CD4-positive, alpha-beta memory T cell (primary cell): ENCODE measurements at regions not wholly inside any gene's neighbourhood (a gene's known extent, or its start where the extent isn't known, plus 50 kb on each side); places are given as distances from the start of the nearest gene placed in this dataset.

Experiments used
- CTCF ChIA-PET: fragments of 350-600 bp; sonication (Branson Sonifier 250); formaldehyde crosslinking; loops from one replicate; lab custom pipeline; 2021; ENCODE audit warnings: inconsistent platforms; ENCODE audit not compliant: partially characterized antibody; lab: Charles Lee
- POLR2A ChIA-PET: fragments of 350-600 bp; sonication (Branson Sonifier 250); formaldehyde crosslinking; loops from one replicate; lab custom pipeline; 2021; ENCODE audit not compliant: partially characterized antibody; lab: Charles Lee
- DNase-seq, 5 donors: peaks; one replicate each; pipeline versions ENCODE4 v3.0.0 to v3.0.0-alpha.2; 2020 to 2022; ENCODE audit warnings: mixed read lengths in 1 of 5
- H3K27ac ChIP-seq: one replicate; pipeline ENCODE4 v1.7.0; 2013; ENCODE audit warnings: low read depth, low read length
- H3K27me3 ChIP-seq: 2 replicates; pipeline ENCODE4 v1.7.0; 2013; ENCODE audit warnings: mild to moderate bottlenecking, low read length, moderate library complexity; ENCODE audit not compliant: insufficient read depth
- H3K36me3 ChIP-seq: 2 replicates; pipeline ENCODE4 v1.7.0; 2013; ENCODE audit warnings: mild to moderate bottlenecking, low read length, moderate library complexity; ENCODE audit not compliant: insufficient read depth
- H3K4me1 ChIP-seq: 2 replicates; pipeline ENCODE4 v1.7.0; 2013; ENCODE audit warnings: mild to moderate bottlenecking, low read length, moderate library complexity; ENCODE audit not compliant: insufficient read depth
- H3K4me3 ChIP-seq, 2 donors: one replicate each; pipeline ENCODE4 v1.7.0; 2013; ENCODE audit warnings: low read length in 2 of 2, mild to moderate bottlenecking in 1 of 2
- H3K9me3 ChIP-seq, 2 donors: one replicate each; pipeline ENCODE4 v1.7.0; 2013; ENCODE audit warnings: low read length in 2 of 2, control low read depth in 1 of 2; ENCODE audit not compliant: control insufficient read depth in 1 of 2
- H3K27ac Mint-ChIP-seq, 7 donors: one replicate each; pipeline ENCODE4 v1.8.0; 2020 to 2021; ENCODE audit warnings: mixed read lengths in 7 of 7, mild to moderate bottlenecking in 6 of 7, inconsistent platforms in 3 of 7, moderate library complexity in 3 of 7
- H3K27me3 Mint-ChIP-seq, 2 donors: one replicate each; pipeline ENCODE4 v1.8.0; 2020 to 2021; ENCODE audit warnings: mixed read lengths in 2 of 2
- H3K36me3 Mint-ChIP-seq, 2 donors: one replicate each; pipeline ENCODE4 v1.8.0; 2020 to 2021; ENCODE audit warnings: mixed read lengths in 2 of 2, inconsistent platforms in 1 of 2, mild to moderate bottlenecking in 1 of 2
- H3K4me1 Mint-ChIP-seq, 4 donors: one replicate each; pipeline ENCODE4 v1.8.0; 2020 to 2021; ENCODE audit warnings: mixed read lengths in 4 of 4, mild to moderate bottlenecking in 1 of 4
- H3K4me3 Mint-ChIP-seq, 8 donors: one replicate each; pipeline ENCODE4 v1.8.0; 2020 to 2021; ENCODE audit warnings: mixed read lengths in 8 of 8, mild to moderate bottlenecking in 7 of 8, moderate library complexity in 6 of 8, inconsistent platforms in 3 of 8
- H3K9me3 Mint-ChIP-seq, 8 donors: one replicate each; pipeline ENCODE4 v1.8.0; 2020 to 2021; ENCODE audit warnings: mixed read lengths in 8 of 8, mild to moderate bottlenecking in 5 of 8, inconsistent platforms in 3 of 8, moderate library complexity in 1 of 8
- intact Hi-C: fragments of 100-400 bp; cut with micrococcal nuclease; formaldehyde crosslinking; loops from one replicate; pipeline ENCODE4 v1.15.1; 2023

DNA sequence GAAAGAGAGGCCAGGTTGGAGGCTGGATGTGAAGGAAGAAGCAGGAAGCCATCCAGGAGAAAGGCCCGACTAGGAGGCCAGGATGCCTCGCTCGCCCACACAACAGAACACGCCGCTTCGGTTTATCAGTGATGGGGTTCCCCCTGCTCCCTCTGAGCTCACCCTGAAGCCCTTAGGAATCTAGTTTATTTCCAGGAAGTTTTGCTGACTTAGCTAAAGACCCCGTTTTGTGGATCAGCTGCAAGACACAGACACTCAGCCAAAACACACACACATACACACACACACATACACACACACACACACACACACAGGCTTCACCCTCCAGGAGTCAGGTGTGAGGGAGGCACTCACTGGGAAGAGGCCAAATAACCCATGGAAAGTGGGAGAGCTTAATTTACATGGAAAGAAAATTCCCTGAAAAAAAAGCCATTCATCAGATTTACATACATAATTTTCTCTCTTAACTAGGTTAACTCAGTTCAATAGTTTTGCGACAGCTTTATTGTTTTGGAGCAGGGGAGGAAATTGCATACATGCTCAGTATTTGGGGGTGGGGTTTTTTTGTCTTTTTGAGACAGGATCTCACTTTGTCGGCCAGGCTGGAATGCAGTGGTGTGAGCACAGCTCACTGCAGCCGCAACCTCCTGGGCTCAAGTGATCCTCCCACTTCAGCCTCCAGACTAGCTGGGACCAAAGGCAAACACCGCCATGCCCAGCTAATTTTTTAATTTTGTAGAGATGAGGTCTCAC lies 92.7 kb upstream of the HAND1 start:
- H3K4me3 Mint-ChIP-seq, result no peak overlapping the region
- intact Hi-C loops, result no loop called here
- no peak for DNase-seq
- H3K9me3 Mint-ChIP-seq, result no peaks in the 10 kb centered on the region
- Histone ChIP-seq H3K4me1 (no peaks in the 10 kb centered on the region), H3K9me3 (no peaks in the 10 kb centered on the region), H3K4me3 (no peak overlapping the region), H3K27ac (no peak overlapping the region), H3K27me3 (peaks cover 3% of the 10 kb centered on the region), H3K36me3 (no peaks in the 10 kb centered on the region)
- peaks cover 0 to 1% (median 0%) of the 10 kb centered on the region in 4 donors for H3K4me1 Mint-ChIP-seq
- POLR2A ChIA-PET, result no interaction called here
- H3K36me3 Mint-ChIP-seq, result no peaks in the 10 kb centered on the region
- CTCF ChIA-PET, result no interaction called here
- peaks cover 12 to 15% of the 10 kb centered on the region in 2 donors for H3K27me3 Mint-ChIP-seq
- no peak overlapping the region for H3K27ac Mint-ChIP-seq

DNA sequence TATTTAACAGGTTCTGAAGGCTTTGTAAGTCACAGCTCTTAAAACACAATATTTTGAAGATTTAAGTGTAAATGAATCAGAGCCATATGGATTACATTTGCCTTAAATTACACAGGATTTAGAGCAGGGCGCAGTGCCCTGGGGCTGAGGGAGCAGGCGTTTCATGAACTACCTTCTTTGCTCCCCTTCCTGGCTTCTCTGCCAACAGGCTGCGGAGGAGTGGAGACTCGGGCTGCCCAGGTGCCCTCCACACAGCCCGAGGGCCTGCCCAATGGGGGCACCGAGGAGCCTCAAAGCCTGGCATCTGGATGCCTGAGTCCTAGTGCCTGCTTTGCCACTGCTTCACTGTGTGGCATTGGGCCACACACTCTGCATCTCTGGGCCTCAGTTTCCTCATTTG lies 90.6 kb upstream of the HAND1 start:
- DNase-seq, result no peak
- H3K27me3 Mint-ChIP-seq, result peaks cover 9 to 14% of the 10 kb centered on the region in 2 donors
- H3K27ac Mint-ChIP-seq, result no peak overlapping the region
- Histone ChIP-seq H3K27me3 (no peaks in the 10 kb centered on the region), H3K36me3 (no peaks in the 10 kb centered on the region), H3K4me1 (no peaks in the 10 kb centered on the region), H3K4me3 (no peak overlapping the region), H3K9me3 (no peaks in the 10 kb centered on the region), H3K27ac (no peak overlapping the region)
- H3K4me3 Mint-ChIP-seq, result no peak overlapping the region
- peaks cover 0 to 2% (median 0%) of the 10 kb centered on the region in 8 donors for H3K9me3 Mint-ChIP-seq
- CTCF ChIA-PET, result no interaction called here
- H3K4me1 Mint-ChIP-seq, result peaks cover 0 to 1% (median 0%) of the 10 kb centered on the region in 4 donors
- intact Hi-C loops, result no loop called here
- POLR2A ChIA-PET, result no interaction called here
- H3K36me3 Mint-ChIP-seq, result no peaks in the 10 kb centered on the region

DNA sequence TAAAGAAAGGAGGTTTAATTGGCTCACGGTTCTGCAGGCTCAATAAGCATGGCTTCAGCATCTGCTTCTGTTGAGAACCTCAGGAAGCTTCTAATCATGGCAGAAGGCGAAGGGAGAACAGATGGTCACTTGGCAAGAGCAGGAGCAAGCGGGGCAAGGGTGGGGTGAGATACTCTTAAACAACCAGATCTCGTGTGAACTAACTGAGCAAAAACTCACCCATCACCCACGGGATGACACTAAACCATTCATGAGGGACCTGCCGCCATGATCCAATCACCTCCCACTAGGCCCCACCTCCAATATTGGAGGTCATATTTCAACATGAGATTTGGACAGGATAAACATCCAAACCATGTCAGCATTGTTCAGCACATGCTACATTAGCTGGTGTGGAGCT lies 89.1 kb upstream of the HAND1 start:
- ChIA-PET POLR2A (no interaction called here), CTCF (no interaction called here)
- Mint-ChIP-seq H3K27me3 (peaks cover 12 to 16% of the 10 kb centered on the region in 2 donors), H3K9me3 (peaks cover 0 to 6% (median 0%) of the 10 kb centered on the region in 8 donors), H3K36me3 (no peaks in the 10 kb centered on the region), H3K4me3 (no peak overlapping the region), H3K4me1 (peaks cover 0 to 1% (median 0%) of the 10 kb centered on the region in 4 donors), H3K27ac (no peak overlapping the region)
- no peaks in the 10 kb centered on the region for H3K27me3 ChIP-seq
- no peaks in the 10 kb centered on the region for H3K9me3 ChIP-seq
- no peaks in the 10 kb centered on the region for H3K4me1 ChIP-seq
- DNase-seq, result no peak
- H3K27ac ChIP-seq, result no peak overlapping the region
- H3K4me3 ChIP-seq, result no peak overlapping the region
- intact Hi-C loops, result no loop called here
- H3K36me3 ChIP-seq, result no peaks in the 10 kb centered on the region

DNA sequence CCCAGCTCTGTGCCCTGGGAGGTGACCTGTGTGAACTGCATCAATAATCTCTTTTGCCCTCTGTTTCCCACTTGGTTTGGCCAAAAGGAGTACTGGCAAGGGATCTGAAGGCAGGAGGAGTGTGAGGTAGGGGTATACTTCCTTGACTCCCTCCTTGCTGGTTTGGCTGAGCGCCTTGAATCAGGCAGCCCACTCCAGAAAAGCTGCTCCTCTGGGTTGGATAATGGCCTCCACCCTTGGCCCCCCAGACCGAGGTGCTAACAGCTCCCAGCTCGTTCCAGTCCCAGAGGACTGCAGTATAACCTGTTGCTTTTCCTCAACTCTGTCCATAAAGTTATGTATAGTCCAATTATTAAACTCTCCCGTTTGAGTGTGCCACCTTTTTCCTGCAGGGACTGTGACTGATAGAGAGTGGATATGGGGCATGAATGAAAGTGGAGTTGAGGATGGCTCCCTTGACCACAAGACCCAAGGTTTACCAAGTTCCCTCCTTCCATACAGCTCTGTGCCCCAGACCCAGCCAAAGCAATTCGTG lies 88.2 kb upstream of the HAND1 start:
- H3K4me1 Mint-ChIP-seq, result peaks cover 0 to 1% (median 0%) of the 10 kb centered on the region in 4 donors
- Histone ChIP-seq H3K4me1 (no peaks in the 10 kb centered on the region), H3K36me3 (no peaks in the 10 kb centered on the region), H3K4me3 (no peak overlapping the region), H3K27ac (no peak overlapping the region), H3K9me3 (no peaks in the 10 kb centered on the region), H3K27me3 (no peaks in the 10 kb centered on the region)
- POLR2A ChIA-PET, result no interaction called here
- H3K36me3 Mint-ChIP-seq, result no peaks in the 10 kb centered on the region
- peaks cover 13 to 16% of the 10 kb centered on the region in 2 donors for H3K27me3 Mint-ChIP-seq
- H3K9me3 Mint-ChIP-seq, result peaks cover 0 to 6% (median 0%) of the 10 kb centered on the region in 8 donors
- intact Hi-C loops, result no loop called here
- no peak for DNase-seq
- H3K27ac Mint-ChIP-seq, result no peak overlapping the region
- CTCF ChIA-PET, result no interaction called here
- H3K4me3 Mint-ChIP-seq, result no peak overlapping the region

DNA sequence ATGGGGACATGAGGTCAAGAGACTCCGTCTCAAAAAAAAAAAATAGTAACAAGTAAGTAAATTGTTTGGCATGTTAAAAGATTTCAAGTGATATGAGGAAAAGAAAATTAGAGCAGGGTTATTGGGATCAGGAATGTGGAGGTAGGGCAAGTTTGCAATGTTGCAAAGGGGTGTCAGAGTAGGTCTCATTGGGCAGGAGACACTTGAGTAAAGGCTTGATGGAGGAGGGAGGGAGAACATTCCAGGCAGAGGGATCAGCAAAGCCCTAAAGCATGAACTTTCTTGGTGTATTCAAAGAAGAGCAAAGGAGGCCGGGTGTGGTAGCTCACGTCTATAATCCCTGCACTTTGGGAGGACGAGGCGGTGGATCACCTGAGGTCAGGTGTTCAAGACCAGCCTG lies 87.1 kb upstream of the HAND1 start:
- H3K27ac Mint-ChIP-seq, result no peak overlapping the region
- no peaks in the 10 kb centered on the region for H3K36me3 Mint-ChIP-seq
- H3K27me3 ChIP-seq, result no peaks in the 10 kb centered on the region
- CTCF ChIA-PET, result no interaction called here
- DNase-seq, result no peak
- peaks cover 0 to 1% (median 0%) of the 10 kb centered on the region in 4 donors for H3K4me1 Mint-ChIP-seq
- H3K27ac ChIP-seq, result no peak overlapping the region
- peaks cover 0 to 6% (median 0%) of the 10 kb centered on the region in 8 donors for H3K9me3 Mint-ChIP-seq
- H3K36me3 ChIP-seq, result no peaks in the 10 kb centered on the region
- H3K4me3 ChIP-seq, result no peak overlapping the region
- POLR2A ChIA-PET, result no interaction called here
- intact Hi-C loops, result no loop called here
- H3K4me1 ChIP-seq, result no peaks in the 10 kb centered on the region
- H3K27me3 Mint-ChIP-seq, result peaks cover 11 to 16% of the 10 kb centered on the region in 2 donors
- H3K9me3 ChIP-seq, result no peaks in the 10 kb centered on the region
- H3K4me3 Mint-ChIP-seq, result no peak overlapping the region

DNA sequence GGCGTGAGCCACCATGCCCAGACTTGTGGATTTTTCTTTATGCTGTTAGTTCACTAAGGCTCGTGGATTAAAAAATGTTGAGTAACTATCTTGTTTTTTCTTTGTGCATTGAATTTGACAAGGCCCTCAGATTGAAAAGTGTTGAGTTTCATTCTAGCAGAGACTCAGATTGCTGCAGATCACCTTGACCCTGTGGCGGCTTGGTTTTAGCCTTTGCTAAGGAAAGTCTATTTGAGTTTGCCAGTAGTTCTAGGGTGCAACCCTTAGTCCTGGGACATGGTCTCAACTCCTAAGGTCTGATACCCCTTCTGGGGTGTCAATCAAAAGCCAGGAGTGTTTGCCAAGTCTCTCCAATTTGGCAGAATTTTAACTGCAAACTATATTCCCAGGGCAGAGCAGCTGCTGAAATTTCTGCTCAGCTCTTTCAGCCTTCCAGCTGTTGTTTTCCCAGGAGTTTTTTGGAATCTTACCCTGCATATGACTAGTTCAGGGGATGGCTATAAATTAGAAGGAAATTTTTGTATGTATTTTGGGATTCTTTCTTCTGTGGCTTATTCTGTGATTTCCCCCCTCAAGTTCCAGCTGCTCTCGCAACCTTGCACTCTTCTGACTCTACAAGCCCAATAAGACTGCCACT lies 84.3 kb upstream of the HAND1 start:
- Histone ChIP-seq H3K36me3 (no peaks in the 10 kb centered on the region), H3K27ac (no peak overlapping the region), H3K4me1 (no peaks in the 10 kb centered on the region), H3K9me3 (no peaks in the 10 kb centered on the region), H3K27me3 (no peaks in the 10 kb centered on the region), H3K4me3 (no peak overlapping the region)
- POLR2A ChIA-PET, result no interaction called here
- no peak for DNase-seq
- H3K27me3 Mint-ChIP-seq, result peaks cover 13 to 14% of the 10 kb centered on the region in 2 donors
- intact Hi-C loops, result no loop called here
- H3K36me3 Mint-ChIP-seq, result no peaks in the 10 kb centered on the region
- CTCF ChIA-PET, result no interaction called here
- H3K4me1 Mint-ChIP-seq, result no peaks in the 10 kb centered on the region
- peaks cover 0 to 6% (median 0%) of the 10 kb centered on the region in 8 donors for H3K9me3 Mint-ChIP-seq
- H3K4me3 Mint-ChIP-seq, result no peak overlapping the region
- no peak overlapping the region for H3K27ac Mint-ChIP-seq

DNA sequence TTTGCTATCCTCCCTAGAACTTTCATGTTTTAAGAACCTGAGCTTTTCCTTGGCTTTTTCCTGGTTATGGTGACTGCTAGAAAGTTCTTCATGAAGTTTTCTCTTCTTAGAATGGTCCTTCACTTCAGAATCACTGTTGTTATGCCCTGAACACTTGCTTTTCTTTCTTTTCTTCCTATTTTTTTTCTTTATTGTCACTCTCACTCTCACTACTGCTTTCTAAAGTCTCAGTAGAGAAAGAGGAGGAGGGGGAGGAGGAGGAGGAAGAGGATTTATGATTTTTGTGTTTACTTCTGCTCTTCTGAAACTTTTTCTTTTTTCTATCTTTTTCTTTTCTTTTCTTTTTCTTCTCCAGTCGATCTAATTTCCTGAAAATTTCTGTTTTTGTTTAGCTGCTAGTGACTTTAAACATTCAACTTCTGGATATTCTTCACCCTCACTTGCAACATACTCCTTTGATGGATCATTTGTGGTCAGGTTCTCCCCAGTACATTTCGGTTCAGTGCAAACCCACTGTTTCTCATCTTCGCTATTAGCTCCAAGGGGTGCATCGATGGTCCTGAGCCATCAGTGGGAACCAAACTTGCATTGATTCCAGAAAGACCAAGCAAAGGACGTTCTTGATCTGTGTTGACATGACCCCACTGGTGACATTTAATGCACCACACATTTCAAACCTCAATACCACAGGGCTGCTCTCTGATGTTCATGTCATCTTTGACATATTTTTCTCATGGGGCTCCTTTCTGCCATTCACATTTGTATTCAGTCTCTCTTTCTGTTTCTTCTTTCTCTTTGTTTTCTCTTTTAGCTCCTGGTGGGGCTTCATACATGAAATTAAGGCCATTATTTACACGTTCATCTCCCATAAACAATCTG lies 81.6 kb upstream of the HAND1 start:
- no peak overlapping the region for H3K4me3 ChIP-seq
- Mint-ChIP-seq H3K4me3 (no peak overlapping the region), H3K27ac (no peak overlapping the region), H3K27me3 (peaks cover 6 to 7% of the 10 kb centered on the region in 2 donors), H3K9me3 (peaks cover 0 to 9% (median 6%) of the 10 kb centered on the region in 8 donors), H3K4me1 (no peaks in the 10 kb centered on the region), H3K36me3 (peaks cover 0 to 2% of the 10 kb centered on the region in 2 donors)
- DNase-seq, result no peak
- no peaks in the 10 kb centered on the region for H3K36me3 ChIP-seq
- H3K9me3 ChIP-seq, result no peaks in the 10 kb centered on the region
- intact Hi-C loops, result no loop called here
- H3K27me3 ChIP-seq, result no peaks in the 10 kb centered on the region
- CTCF ChIA-PET, result no interaction called here
- H3K27ac ChIP-seq, result no peak overlapping the region
- H3K4me1 ChIP-seq, result no peaks in the 10 kb centered on the region
- POLR2A ChIA-PET, result no interaction called here
